ENCODE measurements at regions not wholly inside any gene's neighbourhood (a gene's known extent, or its start where the extent isn't known, plus 50 kb on each side); places are given as distances from the start of the nearest gene placed in this dataset.

DNA sequence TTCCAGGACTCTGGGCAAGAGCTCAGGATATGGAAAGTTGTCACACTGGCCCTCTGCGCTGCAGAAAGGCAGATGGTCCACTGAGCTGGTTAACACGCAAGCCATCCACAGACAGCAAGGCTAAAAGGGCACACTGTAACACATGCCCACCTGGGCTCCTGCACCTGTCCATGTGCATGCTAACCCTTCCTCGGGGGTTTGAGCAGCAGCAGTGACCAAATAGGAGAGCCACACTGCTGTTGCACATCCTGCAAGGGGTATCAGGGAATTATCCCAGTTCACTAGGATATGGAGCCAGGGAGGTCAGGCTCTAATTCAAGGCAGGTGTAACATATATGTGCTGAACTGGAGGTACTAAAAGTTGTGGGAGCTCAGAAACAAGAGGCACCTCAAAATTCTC lies 471.0 kb upstream of the CDH5 start:
- no peak for DNase-seq (ENCODE audit: insufficient read length, low spot score)
- TF ChIP-seq, protein P1, sequence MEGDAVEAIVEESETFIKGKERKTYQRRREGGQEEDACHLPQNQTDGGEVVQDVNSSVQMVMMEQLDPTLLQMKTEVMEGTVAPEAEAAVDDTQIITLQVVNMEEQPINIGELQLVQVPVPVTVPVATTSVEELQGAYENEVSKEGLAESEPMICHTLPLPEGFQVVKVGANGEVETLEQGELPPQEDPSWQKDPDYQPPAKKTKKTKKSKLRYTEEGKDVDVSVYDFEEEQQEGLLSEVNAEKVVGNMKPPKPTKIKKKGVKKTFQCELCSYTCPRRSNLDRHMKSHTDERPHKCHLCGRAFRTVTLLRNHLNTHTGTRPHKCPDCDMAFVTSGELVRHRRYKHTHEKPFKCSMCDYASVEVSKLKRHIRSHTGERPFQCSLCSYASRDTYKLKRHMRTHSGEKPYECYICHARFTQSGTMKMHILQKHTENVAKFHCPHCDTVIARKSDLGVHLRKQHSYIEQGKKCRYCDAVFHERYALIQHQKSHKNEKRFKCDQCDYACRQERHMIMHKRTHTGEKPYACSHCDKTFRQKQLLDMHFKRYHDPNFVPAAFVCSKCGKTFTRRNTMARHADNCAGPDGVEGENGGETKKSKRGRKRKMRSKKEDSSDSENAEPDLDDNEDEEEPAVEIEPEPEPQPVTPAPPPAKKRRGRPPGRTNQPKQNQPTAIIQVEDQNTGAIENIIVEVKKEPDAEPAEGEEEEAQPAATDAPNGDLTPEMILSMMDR (IDR thresholded peaks at IDR 0.05; ENCODE audit: insufficient read depth, missing control alignments), result no peak
- FAIRE-seq, result no peak

- DNase-seq (ENCODE audit: insufficient read length, low spot score) (no peak), FAIRE-seq (no peak)
- TF ChIP-seq, protein P1 (IDR thresholded peaks at IDR 0.05; ENCODE audit: insufficient read depth, missing control alignments), result no peak
These were observed 476.3 kb upstream of the CDH5 start for GRCh38 chr16:65890203-65890602.

GRCh38 chr16:65889533-65889966 lies 476.9 kb upstream of the CDH5 start:
- FAIRE-seq (no peak), DNase-seq (ENCODE audit: insufficient read length, low spot score) (no peak)
- TF ChIP-seq, protein P1 (IDR thresholded peaks at IDR 0.05; ENCODE audit: insufficient read depth, missing control alignments), result no peak

- no peak for FAIRE-seq
- no peak for DNase-seq (ENCODE audit: insufficient read length, low spot score)
- TF ChIP-seq, protein P1 (IDR thresholded peaks at IDR 0.05; ENCODE audit: insufficient read depth, missing control alignments), result no peak
These were observed 478.3 kb upstream of the CDH5 start for GRCh38 chr16:65888201-65888600.

- FAIRE-seq, result no peak
- TF ChIP-seq, protein P1 (IDR thresholded peaks at IDR 0.05; ENCODE audit: insufficient read depth, missing control alignments), result no peak
- DNase-seq (ENCODE audit: insufficient read length, low spot score), result no peak
These were observed 482.5 kb upstream of the CDH5 start for GRCh38 chr16:65884018-65884417.

DNA sequence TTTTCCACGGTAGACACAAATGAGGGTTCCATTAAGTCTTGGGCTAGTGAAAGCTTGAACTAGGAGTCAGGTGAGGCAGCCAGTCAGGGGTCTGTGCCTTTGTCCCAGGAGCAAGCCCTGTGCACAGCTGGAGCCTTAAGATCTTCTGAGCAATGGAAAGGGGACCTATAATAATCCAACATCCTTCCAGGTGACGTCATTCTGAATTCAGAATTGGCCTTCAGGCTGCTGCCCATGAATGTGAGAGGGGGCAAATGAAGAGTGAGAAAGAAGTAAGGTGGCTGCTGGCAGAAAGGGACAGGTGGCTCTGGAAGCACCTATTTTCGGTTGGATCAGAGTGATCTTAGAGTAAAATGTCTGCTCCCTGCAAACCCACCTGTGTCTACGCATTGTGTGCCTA lies 488.1 kb upstream of the CDH5 start:
- TF ChIP-seq, protein P1 (IDR thresholded peaks at IDR 0.05; ENCODE audit: insufficient read depth, missing control alignments), result no peak
- DNase-seq (ENCODE audit: insufficient read length, low spot score) (no peak), FAIRE-seq (no peak)

- TF ChIP-seq, protein P1 (IDR thresholded peaks at IDR 0.05; ENCODE audit: insufficient read depth, missing control alignments), result no peak
- no peak for DNase-seq (ENCODE audit: insufficient read length, low spot score)
- FAIRE-seq, result no peak
These were observed 489.9 kb upstream of the CDH5 start for GRCh38 chr16:65876624-65877023.

Data from D721Med (cell line).